HCT116 (cell line): ENCODE measurements at regions not wholly inside any gene's neighbourhood (a gene's known extent, or its start where the extent isn't known, plus 50 kb on each side); places are given as distances from the start of the nearest gene placed in this dataset.

Source experiments
- ATAC-seq: fragments of 200-7000 bp; cut with Tn5 transposase; 2 replicates; pipeline ENCODE4 v1.9.1; 2020; ENCODE audit warnings: mild to moderate bottlenecking, moderate library complexity
- BruUV-seq: library from RNA; stranded (reverse); fragments of 400-500 nt; replicated peaks from 2 replicates; lab custom pipeline; 2021; lab: Mats Ljungman, UMichigan
- CTCF ChIA-PET: fragments of 300-600 bp; sonication (Branson Sonifier 250); formaldehyde crosslinking; loops from one replicate; lab custom pipeline; 2021; ENCODE audit warnings: antibody characterized with exemption; lab: Charles Lee
- POLR2A ChIA-PET: fragments of 300-600, 350-600 bp; sonication (Branson Sonifier 250); formaldehyde crosslinking; loops from one replicate; lab custom pipeline; 2021; ENCODE audit warnings: antibody characterized with exemption; lab: Charles Lee
- RAD21 ChIA-PET, 2 experiments: fragments of 300-600 bp; sonication (Branson Sonifier 250); formaldehyde crosslinking; loops; one replicate each; lab custom pipeline; 2023; ENCODE audit warnings: low total read pairs in 2 of 2; ENCODE audit not compliant: uncharacterized antibody in 2 of 2, unreplicated experiment in 2 of 2, low non-redundant PET in 1 of 2; lab: Charles Lee
- DNase-seq: peaks from one replicate; pipeline ENCODE4 v3.0.0-alpha.2; 2010; ENCODE audit warnings: low read depth, low spot score
- H2AFZ ChIP-seq: fragments of 200-600 bp; shearing (Covaris generic), sonication (generic); 2 replicates; pipeline ENCODE4 v1.6.1; 2017; ENCODE audit warnings: low read depth, mixed run types, mixed read lengths, antibody characterized with exemption, low read length; ENCODE audit not compliant: poor library complexity, severe bottlenecking
- H3K27ac ChIP-seq: 2 replicates; pipeline ENCODE4 v1.5.1; 2012; ENCODE audit warnings: low read depth, low read length
- H3K27me3 ChIP-seq: fragments of 200-600 bp; sonication (generic); 2 replicates; pipeline ENCODE4 v1.6.1; 2016; ENCODE audit warnings: mixed run types, low read length, mixed read lengths; ENCODE audit not compliant: insufficient read depth
- H3K36me3 ChIP-seq, 2 experiments: fragments of 200-500 bp in 1 of 2; fragments of 200-600 bp in 1 of 2; sonication (Bioruptor generic) in 1 of 2; sonication (generic) in 1 of 2; 2 replicates each; pipeline versions ENCODE4 v1.5.1 to v1.6.1; 2014 to 2016; ENCODE audit warnings: low read length in 2 of 2, inconsistent platforms in 1 of 2, mixed read lengths in 1 of 2, mixed run types in 1 of 2; ENCODE audit not compliant: insufficient read depth in 2 of 2, control insufficient read depth in 1 of 2
- H3K4me1 ChIP-seq, 2 experiments: fragments of 200-600 bp in 1 of 2; sonication (generic) in 1 of 2; 2 replicates each; pipeline versions ENCODE4 v1.5.1 to v1.6.1; 2012 to 2017; ENCODE audit warnings: low read length in 2 of 2, inconsistent platforms in 1 of 2, mild to moderate bottlenecking in 1 of 2, mixed read lengths in 1 of 2, mixed run types in 1 of 2, moderate library complexity in 1 of 2; ENCODE audit not compliant: insufficient read depth in 2 of 2, control insufficient read depth in 1 of 2
- H3K4me2 ChIP-seq: fragments of 200-600 bp; sonication (generic); 2 replicates; pipeline ENCODE4 v1.6.1; 2017; ENCODE audit warnings: mixed run types, low read length, mixed read lengths
- H3K4me3 ChIP-seq, 2 experiments: fragments of 200-600 bp in 1 of 2; sonication (generic) in 1 of 2; replicated peaks in 1 of 2; 2 replicates each; pipeline ENCODE4 v1.5.1; 2011 to 2016; ENCODE audit warnings: low read length in 2 of 2, control low read depth in 1 of 2, low read depth in 1 of 2, mild to moderate bottlenecking in 1 of 2, mixed read lengths in 1 of 2, mixed run types in 1 of 2
- H3K79me2 ChIP-seq: fragments of 200-600 bp; sonication (generic); 2 replicates; pipeline ENCODE4 v1.6.1; 2017; ENCODE audit warnings: mild to moderate bottlenecking, mixed run types, low read length, moderate library complexity, mixed read lengths; ENCODE audit not compliant: insufficient read depth
- H3K9ac ChIP-seq: fragments of 200-600 bp; sonication (generic); 2 replicates; pipeline ENCODE4 v1.6.1; 2016; ENCODE audit warnings: low read length, mixed read lengths
- H3K9me2 ChIP-seq: fragments of 200-600 bp; sonication (generic), shearing (Covaris generic); 2 replicates; pipeline ENCODE4 v1.6.1; 2017; ENCODE audit warnings: mixed run types, mild to moderate bottlenecking, moderate library complexity; ENCODE audit not compliant: insufficient read depth
- H3K9me3 ChIP-seq, 2 experiments: fragments of 200-500 bp in 1 of 2; fragments of 200-600 bp in 1 of 2; sonication (Bioruptor generic) in 1 of 2; sonication (generic) in 1 of 2; 2 replicates each; pipeline ENCODE4 v1.6.1; 2014 to 2017; ENCODE audit warnings: low read length in 2 of 2, mixed read lengths in 2 of 2, inconsistent platforms in 1 of 2, low read depth in 1 of 2, mild to moderate bottlenecking in 1 of 2, mixed run types in 1 of 2, moderate library complexity in 1 of 2; ENCODE audit not compliant: control insufficient read depth in 1 of 2, insufficient read depth in 1 of 2
- H4K20me1 ChIP-seq: fragments of 200-600 bp; sonication (generic), shearing (Covaris generic); 2 replicates; pipeline ENCODE4 v1.6.1; 2017; ENCODE audit warnings: mixed run types, mild to moderate bottlenecking, moderate library complexity; ENCODE audit not compliant: insufficient read depth
- ELF1 ChIP-seq: IDR thresholded peaks from 2 replicates; pipeline ENCODE4 v1.6.1; 2012; ENCODE audit warnings: low read depth, borderline replicate concordance
- EZH2 ChIP-seq: fragments of 200-600 bp; sonication (generic); IDR thresholded peaks from 2 replicates; pipeline ENCODE4 v1.6.1; 2017; ENCODE audit warnings: antibody characterized with exemption, mixed run types
- EZH2phosphoT487 ChIP-seq: fragments of 200-600 bp; IDR thresholded peaks from 2 replicates; pipeline ENCODE4 v1.6.1; 2018; ENCODE audit warnings: antibody characterized with exemption, borderline replicate concordance
- FOSL1 ChIP-seq: IDR thresholded peaks from 2 replicates; pipeline ENCODE4 v1.6.1; 2012; ENCODE audit warnings: low read depth
- JUND ChIP-seq: IDR thresholded peaks from 2 replicates; pipeline ENCODE4 v1.6.1; 2012
- POLR2A ChIP-seq: IDR thresholded peaks from 2 replicates; pipeline ENCODE4 v1.7.0; 2011; ENCODE audit warnings: borderline replicate concordance; ENCODE audit not compliant: insufficient read depth, insufficient read length; ENCODE audit errors: extremely low read depth
- POLR2AphosphoS5 ChIP-seq: IDR thresholded peaks from 2 replicates; pipeline ENCODE4 v1.6.1; 2011; ENCODE audit warnings: mild to moderate bottlenecking, low read depth, low read length, moderate library complexity
- RAD21 ChIP-seq: IDR thresholded peaks from 2 replicates; pipeline ENCODE4 v1.6.1; 2012; ENCODE audit warnings: low read depth, mild to moderate bottlenecking
- SIN3A ChIP-seq: IDR thresholded peaks from 2 replicates; pipeline ENCODE4 v1.6.1; 2012; ENCODE audit warnings: low read depth
- SP1 ChIP-seq: IDR thresholded peaks from 2 replicates; pipeline ENCODE4 v1.6.1; 2012; ENCODE audit warnings: low read depth
- SRF ChIP-seq: IDR thresholded peaks from 2 replicates; pipeline ENCODE4 v1.6.1; 2012; ENCODE audit warnings: low read depth
- TCF7L2 ChIP-seq: IDR thresholded peaks from 2 replicates; pipeline ENCODE4 v1.7.0; 2011; ENCODE audit warnings: borderline replicate concordance, inconsistent platforms; ENCODE audit not compliant: insufficient read depth, insufficient read length; ENCODE audit errors: extremely low read depth
- YY1 ChIP-seq: IDR thresholded peaks from 2 replicates; pipeline ENCODE4 v1.6.1; 2011; ENCODE audit warnings: low read length, low read depth, moderate library complexity, mild to moderate bottlenecking; ENCODE audit not compliant: insufficient replicate concordance; ENCODE audit errors: extremely low read depth
- ZFX ChIP-seq: fragments of 450-650 bp; IDR thresholded peaks from 2 replicates; pipeline ENCODE4 v1.6.1; 2017
- ZNF274 ChIP-seq: fragments of 200-500 bp; sonication (Bioruptor generic); IDR thresholded peaks from 2 replicates; pipeline ENCODE4 v1.6.1; 2014; ENCODE audit warnings: mild to moderate bottlenecking, low read depth, low read length, inconsistent platforms
- intact Hi-C: fragments of 100-400 bp; cut with micrococcal nuclease; formaldehyde crosslinking; loops from 2 replicates; pipeline ENCODE4 v1.10.0; 2022
- TF ChIP-seq, protein P1 (sequence below): IDR thresholded peaks from 2 replicates; pipeline ENCODE4 v1.6.1; 2011; ENCODE audit warnings: mild to moderate bottlenecking, low read length, moderate library complexity; ENCODE audit not compliant: insufficient replicate concordance; ENCODE audit errors: extremely low read depth
- TF ChIP-seq, protein P2 (sequence below), 3 experiments: fragments of 200-600 bp in 1 of 3; sonication (generic) in 1 of 3; IDR thresholded peaks in 2 of 3; conservative IDR thresholded peaks in 1 of 3; 2 replicates each; pipeline ENCODE4 v1.5.1; 2012 to 2017; ENCODE audit warnings: low read depth in 2 of 3, low read length in 2 of 3, antibody characterized with exemption in 1 of 3, borderline replicate concordance in 1 of 3, control low read depth in 1 of 3, mild to moderate bottlenecking in 1 of 3, mixed read lengths in 1 of 3, mixed run types in 1 of 3, moderate library complexity in 1 of 3; ENCODE audit not compliant: insufficient read depth in 1 of 3
- TF ChIP-seq, protein P3 (sequence below): IDR thresholded peaks from 2 replicates; pipeline ENCODE4 v1.6.1; 2012; ENCODE audit warnings: low read depth
- TF ChIP-seq, protein P4 (sequence below): IDR thresholded peaks from 2 replicates; pipeline ENCODE4 v1.6.1; 2012

DNA sequence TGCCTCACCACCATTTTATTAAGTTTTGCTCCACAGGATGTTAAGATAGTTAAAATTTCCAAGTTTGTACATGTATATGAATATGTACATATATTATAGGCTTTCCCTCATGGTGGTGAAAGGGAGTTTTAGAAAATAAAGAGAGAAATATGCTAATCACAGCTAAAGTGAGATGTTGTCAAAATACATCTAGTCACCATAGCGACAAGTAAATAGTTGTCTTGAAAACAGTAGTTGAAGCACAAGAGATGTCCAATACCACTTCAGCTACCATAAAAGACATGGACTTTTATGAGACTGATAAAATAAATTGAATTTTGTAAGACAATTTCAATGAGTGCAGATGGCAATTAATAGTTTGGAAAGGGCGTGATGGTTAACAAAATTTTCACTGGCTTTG is 1600.0 kb downstream of the BRINP3 start:
- Histone ChIP-seq H3K79me2 (no peaks in the 10 kb centered on the region), H3K9me3 (no peaks in the 10 kb centered on the region), H3K4me1 (no peaks in the 10 kb centered on the region), H3K4me3 (no peak overlapping the region), H2AFZ (no peak overlapping the region), H3K36me3 (no peaks in the 10 kb centered on the region), H3K27ac (no peak overlapping the region), H4K20me1 (no peaks in the 10 kb centered on the region), H3K9ac (no peak overlapping the region), H3K27me3 (no peaks in the 10 kb centered on the region), H3K4me2 (no peak overlapping the region), H3K9me2 (no peaks in the 10 kb centered on the region)
- ChIA-PET CTCF (no interaction called here), RAD21 (no interaction called here), POLR2A (no interaction called here)
- no peak for ATAC-seq
- DNase-seq = no peak
- TF ChIP-seq, protein P1, sequence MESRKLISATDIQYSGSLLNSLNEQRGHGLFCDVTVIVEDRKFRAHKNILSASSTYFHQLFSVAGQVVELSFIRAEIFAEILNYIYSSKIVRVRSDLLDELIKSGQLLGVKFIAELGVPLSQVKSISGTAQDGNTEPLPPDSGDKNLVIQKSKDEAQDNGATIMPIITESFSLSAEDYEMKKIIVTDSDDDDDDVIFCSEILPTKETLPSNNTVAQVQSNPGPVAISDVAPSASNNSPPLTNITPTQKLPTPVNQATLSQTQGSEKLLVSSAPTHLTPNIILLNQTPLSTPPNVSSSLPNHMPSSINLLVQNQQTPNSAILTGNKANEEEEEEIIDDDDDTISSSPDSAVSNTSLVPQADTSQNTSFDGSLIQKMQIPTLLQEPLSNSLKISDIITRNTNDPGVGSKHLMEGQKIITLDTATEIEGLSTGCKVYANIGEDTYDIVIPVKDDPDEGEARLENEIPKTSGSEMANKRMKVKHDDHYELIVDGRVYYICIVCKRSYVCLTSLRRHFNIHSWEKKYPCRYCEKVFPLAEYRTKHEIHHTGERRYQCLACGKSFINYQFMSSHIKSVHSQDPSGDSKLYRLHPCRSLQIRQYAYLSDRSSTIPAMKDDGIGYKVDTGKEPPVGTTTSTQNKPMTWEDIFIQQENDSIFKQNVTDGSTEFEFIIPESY = no peak
- TF ChIP-seq ELF1 = no peak
- no peak for TF ChIP-seq POLR2A
- no peak for TF ChIP-seq YY1
- no peak for TF ChIP-seq JUND
- TF ChIP-seq SIN3A = no peak
- TF ChIP-seq FOSL1 = no peak
- TF ChIP-seq, protein P2, sequence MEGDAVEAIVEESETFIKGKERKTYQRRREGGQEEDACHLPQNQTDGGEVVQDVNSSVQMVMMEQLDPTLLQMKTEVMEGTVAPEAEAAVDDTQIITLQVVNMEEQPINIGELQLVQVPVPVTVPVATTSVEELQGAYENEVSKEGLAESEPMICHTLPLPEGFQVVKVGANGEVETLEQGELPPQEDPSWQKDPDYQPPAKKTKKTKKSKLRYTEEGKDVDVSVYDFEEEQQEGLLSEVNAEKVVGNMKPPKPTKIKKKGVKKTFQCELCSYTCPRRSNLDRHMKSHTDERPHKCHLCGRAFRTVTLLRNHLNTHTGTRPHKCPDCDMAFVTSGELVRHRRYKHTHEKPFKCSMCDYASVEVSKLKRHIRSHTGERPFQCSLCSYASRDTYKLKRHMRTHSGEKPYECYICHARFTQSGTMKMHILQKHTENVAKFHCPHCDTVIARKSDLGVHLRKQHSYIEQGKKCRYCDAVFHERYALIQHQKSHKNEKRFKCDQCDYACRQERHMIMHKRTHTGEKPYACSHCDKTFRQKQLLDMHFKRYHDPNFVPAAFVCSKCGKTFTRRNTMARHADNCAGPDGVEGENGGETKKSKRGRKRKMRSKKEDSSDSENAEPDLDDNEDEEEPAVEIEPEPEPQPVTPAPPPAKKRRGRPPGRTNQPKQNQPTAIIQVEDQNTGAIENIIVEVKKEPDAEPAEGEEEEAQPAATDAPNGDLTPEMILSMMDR (IDR thresholded peaks at IDR 0.05 in 2 of 3, conservative IDR thresholded peaks at IDR 0.05 in 1 of 3; ENCODE audit: borderline replicate concordance in 1 of 3, insufficient read depth in 1 of 3, low read depth in 2 of 3, low read length in 2 of 3) = no peak
- TF ChIP-seq, protein P3, sequence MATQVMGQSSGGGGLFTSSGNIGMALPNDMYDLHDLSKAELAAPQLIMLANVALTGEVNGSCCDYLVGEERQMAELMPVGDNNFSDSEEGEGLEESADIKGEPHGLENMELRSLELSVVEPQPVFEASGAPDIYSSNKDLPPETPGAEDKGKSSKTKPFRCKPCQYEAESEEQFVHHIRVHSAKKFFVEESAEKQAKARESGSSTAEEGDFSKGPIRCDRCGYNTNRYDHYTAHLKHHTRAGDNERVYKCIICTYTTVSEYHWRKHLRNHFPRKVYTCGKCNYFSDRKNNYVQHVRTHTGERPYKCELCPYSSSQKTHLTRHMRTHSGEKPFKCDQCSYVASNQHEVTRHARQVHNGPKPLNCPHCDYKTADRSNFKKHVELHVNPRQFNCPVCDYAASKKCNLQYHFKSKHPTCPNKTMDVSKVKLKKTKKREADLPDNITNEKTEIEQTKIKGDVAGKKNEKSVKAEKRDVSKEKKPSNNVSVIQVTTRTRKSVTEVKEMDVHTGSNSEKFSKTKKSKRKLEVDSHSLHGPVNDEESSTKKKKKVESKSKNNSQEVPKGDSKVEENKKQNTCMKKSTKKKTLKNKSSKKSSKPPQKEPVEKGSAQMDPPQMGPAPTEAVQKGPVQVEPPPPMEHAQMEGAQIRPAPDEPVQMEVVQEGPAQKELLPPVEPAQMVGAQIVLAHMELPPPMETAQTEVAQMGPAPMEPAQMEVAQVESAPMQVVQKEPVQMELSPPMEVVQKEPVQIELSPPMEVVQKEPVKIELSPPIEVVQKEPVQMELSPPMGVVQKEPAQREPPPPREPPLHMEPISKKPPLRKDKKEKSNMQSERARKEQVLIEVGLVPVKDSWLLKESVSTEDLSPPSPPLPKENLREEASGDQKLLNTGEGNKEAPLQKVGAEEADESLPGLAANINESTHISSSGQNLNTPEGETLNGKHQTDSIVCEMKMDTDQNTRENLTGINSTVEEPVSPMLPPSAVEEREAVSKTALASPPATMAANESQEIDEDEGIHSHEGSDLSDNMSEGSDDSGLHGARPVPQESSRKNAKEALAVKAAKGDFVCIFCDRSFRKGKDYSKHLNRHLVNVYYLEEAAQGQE = no peak
- TF ChIP-seq SRF = no peak
- TF ChIP-seq POLR2AphosphoS5 = no peak
- no peak for TF ChIP-seq SP1
- no peak for TF ChIP-seq EZH2phosphoT487
- no peak for TF ChIP-seq ZNF274
- TF ChIP-seq, protein P4, sequence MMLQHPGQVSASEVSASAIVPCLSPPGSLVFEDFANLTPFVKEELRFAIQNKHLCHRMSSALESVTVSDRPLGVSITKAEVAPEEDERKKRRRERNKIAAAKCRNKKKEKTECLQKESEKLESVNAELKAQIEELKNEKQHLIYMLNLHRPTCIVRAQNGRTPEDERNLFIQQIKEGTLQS = no peak
- no peak for TF ChIP-seq TCF7L2
- no peak for TF ChIP-seq RAD21
- TF ChIP-seq EZH2 = no peak
- TF ChIP-seq ZFX = no peak
- intact Hi-C loops = no loop called here
- BruUV-seq = no TSS peak
